Ascending aorta (tissue), 2 donors: ENCODE measurements at regions not wholly inside any gene's neighbourhood (a gene's known extent, or its start where the extent isn't known, plus 50 kb on each side); places are given as distances from the start of the nearest gene placed in this dataset.

ENCODE experiments used
- DNase-seq, 2 donors: peaks; one replicate each; pipeline ENCODE4 v3.0.0-alpha.2; 2019; ENCODE audit warnings: low spot score in 2 of 2
- H3K27ac ChIP-seq, 2 donors: fragments of 200-600 bp; sonication (generic); one replicate each; pipeline ENCODE4 v1.5.1; 2016 to 2017; ENCODE audit warnings: mild to moderate bottlenecking in 1 of 2
- H3K27me3 ChIP-seq: fragments of 200-600 bp; sonication (generic); one replicate; pipeline ENCODE4 v1.5.1; 2017
- H3K36me3 ChIP-seq, 2 donors: fragments of 200-600 bp; sonication (generic); one replicate each; pipeline ENCODE4 v1.5.1; 2016
- H3K4me1 ChIP-seq, 2 donors: fragments of 200-600 bp; sonication (generic); one replicate each; pipeline ENCODE4 v1.5.1; 2016 to 2017; ENCODE audit warnings: mild to moderate bottlenecking in 1 of 2
- H3K4me3 ChIP-seq, 2 donors: fragments of 200-600 bp; sonication (generic); one replicate each; pipeline ENCODE4 v1.5.1; 2016 to 2017; ENCODE audit warnings: mild to moderate bottlenecking in 1 of 2
- H3K9me3 ChIP-seq, 2 donors: fragments of 200-600 bp; sonication (generic); one replicate each; pipeline ENCODE4 v1.5.1; 2016
- CTCF ChIP-seq, 3 experiments: fragments of 200-600 bp in 2 of 3; fragments of 450-650 bp in 1 of 3; sonication (generic) in 2 of 3; IDR thresholded peaks; one replicate each; pipeline ENCODE4 v1.5.1; 2016 to 2019; ENCODE audit warnings: antibody characterized with exemption in 3 of 3, mild to moderate bottlenecking in 1 of 3, moderate library complexity in 1 of 3
- intact Hi-C: fragments of 100-400 bp; cut with DNase I; formaldehyde crosslinking; loops from one replicate; pipeline ENCODE4 v1.15.1; 2023

GRCh38 chr6:159099276-159099675, 54.5 kb upstream of the TAGAP start:
- Histone ChIP-seq H3K4me1 (no peaks in the 10 kb centered on the region), H3K27me3 (no peaks in the 10 kb centered on the region), H3K36me3 (no peaks in the 10 kb centered on the region), H3K4me3 (no peak overlapping the region), H3K9me3 (no peaks in the 10 kb centered on the region), H3K27ac (no peak overlapping the region)
- no peak for DNase-seq
- TF ChIP-seq CTCF (IDR thresholded peaks at IDR 0.05), result no peak
- intact Hi-C loops, result no loop called here

- Histone ChIP-seq H3K27ac (no peak overlapping the region), H3K4me1 (no peaks in the 10 kb centered on the region), H3K36me3 (no peaks in the 10 kb centered on the region), H3K4me3 (no peak overlapping the region), H3K9me3 (no peaks in the 10 kb centered on the region), H3K27me3 (no peaks in the 10 kb centered on the region)
- no peak for DNase-seq
- intact Hi-C loops, result no loop called here
- TF ChIP-seq CTCF (IDR thresholded peaks at IDR 0.05), result no peak
These were observed 53.9 kb upstream of the TAGAP start for GRCh38 chr6:159098636-159099106.

GRCh38 chr6:159097256-159097655, 52.5 kb upstream of the TAGAP start:
- DNase-seq, result no peak
- intact Hi-C loops, result no loop called here
- no peak for TF ChIP-seq CTCF (IDR thresholded peaks at IDR 0.05)

GRCh38 chr6:159095616-159096015, 50.8 kb upstream of the TAGAP start:
- DNase-seq, result no peak
- TF ChIP-seq CTCF (IDR thresholded peaks at IDR 0.05), result no peak
- no peaks in the 10 kb centered on the region for H3K36me3 ChIP-seq
- H3K4me3 ChIP-seq, result no peak overlapping the region
- no peak overlapping the region for H3K27ac ChIP-seq
- no peaks in the 10 kb centered on the region for H3K4me1 ChIP-seq
- intact Hi-C loops, result no loop called here
- no peaks in the 10 kb centered on the region for H3K9me3 ChIP-seq
- no peaks in the 10 kb centered on the region for H3K27me3 ChIP-seq

More at GRCh38 chr6:159097256-159097655, 52.5 kb upstream of the TAGAP start:
- H3K27me3 ChIP-seq, result no peaks in the 10 kb centered on the region
- H3K4me3 ChIP-seq, result no peak overlapping the region
- H3K36me3 ChIP-seq, result no peaks in the 10 kb centered on the region
- no peak overlapping the region for H3K27ac ChIP-seq
- no peaks in the 10 kb centered on the region for H3K9me3 ChIP-seq
- H3K4me1 ChIP-seq, result no peaks in the 10 kb centered on the region

GRCh38 chr6:159094444-159095252, 49.9 kb upstream of the TAGAP start:
- no peak for DNase-seq
- H3K4me3 ChIP-seq, result no peak overlapping the region
- H3K4me1 ChIP-seq, result no peaks in the 10 kb centered on the region
- no peak for TF ChIP-seq CTCF (IDR thresholded peaks at IDR 0.05)
- no peak overlapping the region for H3K27ac ChIP-seq
- intact Hi-C loops, result no loop called here
- no peaks in the 10 kb centered on the region for H3K27me3 ChIP-seq
- no peaks in the 10 kb centered on the region for H3K9me3 ChIP-seq
- no peaks in the 10 kb centered on the region for H3K36me3 ChIP-seq
